HEK293 (cell line): ENCODE measurements at regions not wholly inside any gene's neighbourhood (a gene's known extent, or its start where the extent isn't known, plus 50 kb on each side); places are given as distances from the start of the nearest gene placed in this dataset.

ENCODE experiments used
- CTCF ChIA-PET: fragments of 350-600 bp; formaldehyde crosslinking; extraction: SDS; loops from one replicate; lab custom pipeline; 2021; ENCODE audit warnings: antibody characterized with exemption; lab: Yijun Ruan, JAX
- POLR2A ChIA-PET: fragments of 300-600 bp; formaldehyde crosslinking; extraction: SDS; loops from one replicate; lab custom pipeline; 2020; ENCODE audit warnings: antibody characterized with exemption, inconsistent platforms; lab: Yijun Ruan, JAX
- H3K27ac ChIP-seq: fragments of 200-500 bp; sonication (Bioruptor generic); 2 replicates; pipeline ENCODE4 v1.5.1; 2014; ENCODE audit warnings: low read depth, low read length, control low read depth, inconsistent platforms; ENCODE audit errors: extremely low read depth
- H3K36me3 ChIP-seq, 2 experiments: fragments of 200-500 bp in 1 of 2; sonication (Bioruptor generic) in 1 of 2; 1 replicate in 1 of 2; 2 replicates in 1 of 2; pipeline ENCODE4 v1.5.1; 2014 to 2017; ENCODE audit warnings: inconsistent platforms in 2 of 2, low read length in 2 of 2; ENCODE audit not compliant: control insufficient read depth in 2 of 2, insufficient read depth in 1 of 2
- H3K4me1 ChIP-seq: fragments of 200-500 bp; sonication (Bioruptor generic); 2 replicates; pipeline ENCODE4 v1.5.1; 2014; ENCODE audit warnings: mild to moderate bottlenecking, low read length, inconsistent platforms; ENCODE audit not compliant: control insufficient read depth, insufficient read depth
- H3K4me3 ChIP-seq: 2 replicates; pipeline ENCODE4 v1.5.1; 2011; ENCODE audit warnings: low read depth, mild to moderate bottlenecking, control low read depth, low read length, moderate library complexity
- H3K9me3 ChIP-seq: fragments of 200-500 bp; sonication (Bioruptor generic); 2 replicates; pipeline ENCODE4 v1.5.1; 2014; ENCODE audit warnings: low read depth, low read length, inconsistent platforms; ENCODE audit not compliant: control insufficient read depth, insufficient read depth
- HOXA7 ChIP-seq: sonication (generic); formaldehyde crosslinking; IDR thresholded peaks from 2 replicates; pipeline ENCODE4 v1.8.1; 2022; ENCODE audit warnings: missing genetic modification reagents, borderline replicate concordance
- KLF1 ChIP-seq: fragments of 450-650 bp; formaldehyde crosslinking; IDR thresholded peaks from 2 replicates; pipeline ENCODE4 v1.5.1; 2016; ENCODE audit warnings: missing biosample characterization, missing genetic modification characterization
- KLF7 ChIP-seq: fragments of 450-650 bp; formaldehyde crosslinking; IDR thresholded peaks from 2 replicates; pipeline ENCODE4 v1.5.1; 2016; ENCODE audit warnings: missing biosample characterization, missing genetic modification characterization, borderline replicate concordance
- SP3 ChIP-seq: fragments of 450-650 bp; formaldehyde crosslinking; IDR thresholded peaks from 2 replicates; pipeline ENCODE4 v1.5.1; 2016; ENCODE audit warnings: missing biosample characterization, missing genetic modification characterization
- ZBTB17 ChIP-seq: fragments of 450-650 bp; formaldehyde crosslinking; IDR thresholded peaks from 2 replicates; pipeline ENCODE4 v1.5.1; 2016; ENCODE audit warnings: missing biosample characterization, missing genetic modification characterization
- ZBTB21 ChIP-seq: fragments of 450-650 bp; formaldehyde crosslinking; IDR thresholded peaks from 2 replicates; pipeline ENCODE4 v1.5.1; 2017; ENCODE audit warnings: missing biosample characterization, missing genetic modification characterization
- ZBTB48 ChIP-seq: fragments of 450-650 bp; formaldehyde crosslinking; IDR thresholded peaks from 2 replicates; pipeline ENCODE4 v1.5.1; 2016; ENCODE audit warnings: missing biosample characterization, missing genetic modification characterization
- ZEB2 ChIP-seq: fragments of 450-650 bp; formaldehyde crosslinking; IDR thresholded peaks from 2 replicates; pipeline ENCODE4 v1.5.1; 2016; ENCODE audit warnings: missing biosample characterization, missing genetic modification characterization
- ZNF140 ChIP-seq: fragments of 450-650 bp; formaldehyde crosslinking; IDR thresholded peaks from 2 replicates; pipeline ENCODE4 v1.5.1; 2016; ENCODE audit warnings: missing biosample characterization, missing genetic modification characterization
- ZNF169 ChIP-seq: fragments of 450-650 bp; formaldehyde crosslinking; IDR thresholded peaks from 2 replicates; pipeline ENCODE4 v1.5.1; 2016; ENCODE audit warnings: missing biosample characterization, missing genetic modification characterization
- ZNF174 ChIP-seq: fragments of 450-650 bp; formaldehyde crosslinking; IDR thresholded peaks from 2 replicates; pipeline ENCODE4 v1.5.0; 2017; ENCODE audit warnings: missing biosample characterization, mild to moderate bottlenecking, missing genetic modification characterization
- ZNF324 ChIP-seq: fragments of 450-650 bp; formaldehyde crosslinking; IDR thresholded peaks from 2 replicates; pipeline ENCODE4 v1.5.1; 2016; ENCODE audit warnings: missing biosample characterization, missing genetic modification characterization
- ZNF391 ChIP-seq: fragments of 450-650 bp; formaldehyde crosslinking; IDR thresholded peaks from 2 replicates; pipeline ENCODE4 v1.5.1; 2016; ENCODE audit warnings: low read depth, missing biosample characterization, missing genetic modification characterization, borderline replicate concordance
- ZNF404 ChIP-seq: fragments of 450-650 bp; formaldehyde crosslinking; IDR thresholded peaks from 2 replicates; pipeline ENCODE4 v1.5.1; 2017; ENCODE audit warnings: missing biosample characterization, missing genetic modification characterization
- ZNF433 ChIP-seq: fragments of 450-650 bp; formaldehyde crosslinking; IDR thresholded peaks from 2 replicates; pipeline ENCODE4 v1.5.1; 2016; ENCODE audit warnings: missing biosample characterization, missing genetic modification characterization, low read depth
- ZNF473 ChIP-seq: fragments of 450-650 bp; formaldehyde crosslinking; IDR thresholded peaks from 2 replicates; pipeline ENCODE4 v1.5.1; 2017; ENCODE audit warnings: missing biosample characterization, missing genetic modification characterization
- ZNF792 ChIP-seq: fragments of 450-650 bp; formaldehyde crosslinking; IDR thresholded peaks from 2 replicates; pipeline ENCODE4 v1.5.1; 2016; ENCODE audit warnings: missing biosample characterization, missing genetic modification characterization
- ZNF830 ChIP-seq: fragments of 450-650 bp; IDR thresholded peaks from 2 replicates; pipeline ENCODE4 v1.5.0; 2018; ENCODE audit warnings: missing biosample characterization, missing genetic modification characterization, low read depth, mild to moderate bottlenecking, moderate library complexity
- ZNF843 ChIP-seq: fragments of 450-650 bp; formaldehyde crosslinking; IDR thresholded peaks from 2 replicates; pipeline ENCODE4 v1.5.1; 2016; ENCODE audit warnings: missing biosample characterization, missing genetic modification characterization
- ZSCAN16 ChIP-seq: fragments of 450-650 bp; formaldehyde crosslinking; IDR thresholded peaks from 2 replicates; pipeline ENCODE4 v1.5.1; 2016; ENCODE audit warnings: missing biosample characterization, missing genetic modification characterization
- TF ChIP-seq, protein P1 (sequence below): fragments of 450-650 bp; formaldehyde crosslinking; IDR thresholded peaks from 2 replicates; pipeline ENCODE4 v1.5.1; 2016; ENCODE audit warnings: missing biosample characterization, missing genetic modification characterization
- TF ChIP-seq, protein P2 (sequence below): fragments of 450-650 bp; formaldehyde crosslinking; IDR thresholded peaks from 2 replicates; pipeline ENCODE4 v1.5.1; 2016; ENCODE audit warnings: missing biosample characterization, missing genetic modification characterization
- TF ChIP-seq, protein P3 (sequence below): fragments of 450-650 bp; formaldehyde crosslinking; IDR thresholded peaks from 2 replicates; pipeline ENCODE4; 2016; ENCODE audit warnings: missing biosample characterization, missing genetic modification characterization

DNA sequence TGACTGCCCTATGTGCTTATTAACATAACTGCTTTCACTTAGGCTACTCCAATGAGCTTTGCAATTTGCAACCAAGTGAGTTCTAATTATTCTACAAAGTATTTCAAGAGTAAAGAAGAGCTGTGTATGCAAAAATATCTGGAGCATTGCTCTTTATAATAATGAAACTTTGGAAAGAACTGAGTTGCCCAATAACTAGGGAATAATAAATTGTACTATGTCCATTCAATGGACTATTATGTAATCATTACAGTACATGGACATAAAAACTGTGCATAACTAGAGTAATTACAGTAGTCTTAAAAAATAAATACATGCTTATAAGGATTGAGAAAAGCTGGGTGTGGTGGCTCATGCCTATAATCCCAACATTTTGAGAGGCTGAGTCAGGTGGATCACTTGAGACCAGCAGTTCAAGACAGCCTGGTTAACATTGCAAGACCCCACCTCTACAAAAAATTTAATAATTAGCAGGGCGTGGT, 70.3 kb upstream of the JAK1 start:
- TF ChIP-seq ZBTB21 (tag by site-specific recombination) (no peak), ZNF174 (no peak), KLF1 (tag by site-specific recombination) (0 out of 2 replicates have a peak, but pooled peaks have one; percentile 36)
- CTCF ChIA-PET = interaction anchor here (0.6 to 1.7 kb wide), 2 partner anchors 16 to 27 kb away, joined by 5 to 6 read pairs; no protein-coding TSS in a partner anchor
- POLR2A ChIA-PET = no interaction called here
- H3K4me1 ChIP-seq = no peaks in the 10 kb centered on the region
- no peak overlapping the region for H3K27ac ChIP-seq
- H3K4me3 ChIP-seq = no peak overlapping the region
- H3K9me3 ChIP-seq = no peaks in the 10 kb centered on the region
- no peaks in the 10 kb centered on the region; a peak in 1 of 3 replicates for H3K36me3 ChIP-seq

DNA sequence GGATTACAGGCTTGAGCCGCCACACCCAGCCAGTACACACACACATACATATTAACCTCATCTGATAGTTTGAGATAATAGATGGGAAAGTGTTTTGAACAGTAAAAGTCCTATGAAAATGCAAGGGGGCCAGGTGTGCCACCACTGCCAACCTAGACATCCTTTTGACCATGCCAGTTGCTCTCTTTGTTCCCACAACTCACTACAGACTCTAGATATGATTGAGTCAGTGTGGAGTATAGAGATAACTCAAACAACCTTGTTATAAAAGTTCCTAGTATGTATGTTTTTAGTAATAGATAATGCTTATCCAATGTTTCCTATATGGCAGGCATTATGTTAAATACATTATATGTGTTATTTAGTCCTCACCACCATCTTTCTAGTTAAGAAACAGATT, 72.7 kb upstream of the JAK1 start:
- TF ChIP-seq ZNF404 (no peak), ZNF792 (tag by site-specific recombination) (no peak), KLF7 (tag by site-specific recombination) (no peak)
- ChIA-PET POLR2A (no interaction called here), CTCF (no interaction called here)
- Histone ChIP-seq H3K9me3 (no peaks in the 10 kb centered on the region), H3K4me1 (no peaks in the 10 kb centered on the region), H3K4me3 (no peak overlapping the region), H3K27ac (no peak overlapping the region), H3K36me3 (no peaks in the 10 kb centered on the region; a peak in 1 of 3 replicates)

DNA sequence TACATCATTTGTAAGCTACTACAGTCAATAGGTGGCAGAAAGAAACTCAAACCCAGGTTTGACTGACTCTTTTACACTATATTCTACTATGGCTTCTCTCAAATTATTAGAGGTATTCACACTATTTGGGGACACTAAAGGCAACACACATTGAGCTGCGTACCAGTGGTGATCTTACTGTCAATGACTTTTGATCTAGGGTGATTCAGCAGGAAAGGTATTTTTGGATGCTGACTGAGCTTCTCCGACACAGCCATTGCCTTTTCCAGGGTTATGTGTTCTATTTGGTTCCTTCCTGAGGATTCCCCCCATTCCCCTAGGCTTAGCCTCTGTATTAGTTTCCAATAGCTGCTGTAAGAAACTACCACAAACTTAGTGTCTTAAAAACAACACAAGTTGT, 73.2 kb upstream of the JAK1 start:
- ChIA-PET POLR2A (no interaction called here), CTCF (no interaction called here)
- H3K36me3 ChIP-seq = no peaks in the 10 kb centered on the region; a peak in 1 of 3 replicates
- no peak overlapping the region for H3K27ac ChIP-seq
- H3K9me3 ChIP-seq = no peaks in the 10 kb centered on the region
- H3K4me1 ChIP-seq = no peaks in the 10 kb centered on the region
- TF ChIP-seq ZNF391 (tag by site-specific recombination) = no peak
- TF ChIP-seq ZNF433 (tag by site-specific recombination) = no peak
- no peak for TF ChIP-seq ZNF473 (tag by site-specific recombination)
- TF ChIP-seq, protein P1, sequence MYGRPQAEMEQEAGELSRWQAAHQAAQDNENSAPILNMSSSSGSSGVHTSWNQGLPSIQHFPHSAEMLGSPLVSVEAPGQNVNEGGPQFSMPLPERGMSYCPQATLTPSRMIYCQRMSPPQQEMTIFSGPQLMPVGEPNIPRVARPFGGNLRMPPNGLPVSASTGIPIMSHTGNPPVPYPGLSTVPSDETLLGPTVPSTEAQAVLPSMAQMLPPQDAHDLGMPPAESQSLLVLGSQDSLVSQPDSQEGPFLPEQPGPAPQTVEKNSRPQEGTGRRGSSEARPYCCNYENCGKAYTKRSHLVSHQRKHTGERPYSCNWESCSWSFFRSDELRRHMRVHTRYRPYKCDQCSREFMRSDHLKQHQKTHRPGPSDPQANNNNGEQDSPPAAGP = no peak
- no peak for TF ChIP-seq ZSCAN16 (tag by site-specific recombination)
- TF ChIP-seq HOXA7 (CRISPR knock-in tag) = no peak
- no peak for TF ChIP-seq ZNF792 (tag by site-specific recombination)
- no peak for TF ChIP-seq SP3 (tag by site-specific recombination)
- TF ChIP-seq ZNF174 = no peak
- TF ChIP-seq ZNF830 (tag by site-specific recombination) = no peak
- no peak for TF ChIP-seq ZBTB17 (tag by site-specific recombination)
- no peak for TF ChIP-seq ZNF324 (tag by site-specific recombination)
- no peak for TF ChIP-seq ZNF140
- TF ChIP-seq ZBTB48 = no peak
- TF ChIP-seq ZNF843 (tag by site-specific recombination) = no peak
- TF ChIP-seq ZEB2 (tag by site-specific recombination) = no peak
- TF ChIP-seq, protein P2, sequence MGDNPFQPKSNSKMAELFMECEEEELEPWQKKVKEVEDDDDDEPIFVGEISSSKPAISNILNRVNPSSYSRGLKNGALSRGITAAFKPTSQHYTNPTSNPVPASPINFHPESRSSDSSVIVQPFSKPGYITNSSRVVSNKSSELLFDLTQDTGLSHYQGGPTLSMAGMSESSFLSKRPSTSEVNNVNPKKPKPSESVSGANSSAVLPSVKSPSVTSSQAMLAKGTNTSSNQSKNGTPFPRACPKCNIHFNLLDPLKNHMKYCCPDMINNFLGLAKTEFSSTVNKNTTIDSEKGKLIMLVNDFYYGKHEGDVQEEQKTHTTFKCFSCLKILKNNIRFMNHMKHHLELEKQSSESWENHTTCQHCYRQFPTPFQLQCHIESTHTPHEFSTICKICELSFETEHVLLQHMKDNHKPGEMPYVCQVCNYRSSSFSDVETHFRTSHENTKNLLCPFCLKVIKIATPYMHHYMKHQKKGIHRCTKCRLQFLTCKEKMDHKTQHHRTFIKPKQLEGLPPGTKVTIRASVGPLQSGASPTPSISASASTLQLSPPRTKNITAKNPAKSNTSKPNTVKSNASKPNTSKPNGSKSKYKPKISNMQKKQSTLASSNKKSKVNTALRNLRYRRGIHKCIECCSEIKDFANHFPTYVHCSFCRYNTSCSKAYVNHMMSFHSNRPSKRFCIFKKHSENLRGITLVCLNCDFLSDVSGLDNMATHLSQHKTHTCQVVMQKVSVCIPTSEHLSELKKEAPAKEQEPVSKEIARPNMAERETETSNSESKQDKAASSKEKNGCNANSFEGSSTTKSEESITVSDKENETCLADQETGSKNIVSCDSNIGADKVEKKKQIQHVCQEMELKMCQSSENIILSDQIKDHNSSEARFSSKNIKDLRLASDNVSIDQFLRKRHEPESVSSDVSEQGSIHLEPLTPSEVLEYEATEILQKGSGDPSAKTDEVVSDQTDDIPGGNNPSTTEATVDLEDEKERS = no peak
- TF ChIP-seq, protein P3, sequence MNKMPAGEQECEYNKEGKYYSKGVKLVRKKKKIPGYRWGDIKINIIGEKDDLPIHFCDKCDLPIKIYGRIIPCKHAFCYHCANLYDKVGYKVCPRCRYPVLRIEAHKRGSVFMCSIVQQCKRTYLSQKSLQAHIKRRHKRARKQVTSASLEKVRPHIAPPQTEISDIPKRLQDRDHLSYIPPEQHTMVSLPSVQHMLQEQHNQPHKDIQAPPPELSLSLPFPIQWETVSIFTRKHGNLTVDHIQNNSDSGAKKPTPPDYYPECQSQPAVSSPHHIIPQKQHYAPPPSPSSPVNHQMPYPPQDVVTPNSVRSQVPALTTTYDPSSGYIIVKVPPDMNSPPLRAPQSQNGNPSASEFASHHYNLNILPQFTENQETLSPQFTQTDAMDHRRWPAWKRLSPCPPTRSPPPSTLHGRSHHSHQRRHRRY (tag by site-specific recombination) = no peak
- TF ChIP-seq ZNF169 (tag by site-specific recombination) = no peak
- H3K4me3 ChIP-seq = no peak overlapping the region
